ENCODE measurements at regions not wholly inside any gene's neighbourhood (a gene's known extent, or its start where the extent isn't known, plus 50 kb on each side); places are given as distances from the start of the nearest gene placed in this dataset.

GRCh38 chr6:137352859-137353258 is 133.7 kb upstream of the IFNGR1 start:
- DNase-seq, result no peak

- DNase-seq, result no peak
Observed at GRCh38 chr6:137351890-137352289, 132.7 kb upstream of the IFNGR1 start.

GRCh38 chr6:137350857-137351256 is 131.7 kb upstream of the IFNGR1 start:
- DNase-seq, result no peak

DNA sequence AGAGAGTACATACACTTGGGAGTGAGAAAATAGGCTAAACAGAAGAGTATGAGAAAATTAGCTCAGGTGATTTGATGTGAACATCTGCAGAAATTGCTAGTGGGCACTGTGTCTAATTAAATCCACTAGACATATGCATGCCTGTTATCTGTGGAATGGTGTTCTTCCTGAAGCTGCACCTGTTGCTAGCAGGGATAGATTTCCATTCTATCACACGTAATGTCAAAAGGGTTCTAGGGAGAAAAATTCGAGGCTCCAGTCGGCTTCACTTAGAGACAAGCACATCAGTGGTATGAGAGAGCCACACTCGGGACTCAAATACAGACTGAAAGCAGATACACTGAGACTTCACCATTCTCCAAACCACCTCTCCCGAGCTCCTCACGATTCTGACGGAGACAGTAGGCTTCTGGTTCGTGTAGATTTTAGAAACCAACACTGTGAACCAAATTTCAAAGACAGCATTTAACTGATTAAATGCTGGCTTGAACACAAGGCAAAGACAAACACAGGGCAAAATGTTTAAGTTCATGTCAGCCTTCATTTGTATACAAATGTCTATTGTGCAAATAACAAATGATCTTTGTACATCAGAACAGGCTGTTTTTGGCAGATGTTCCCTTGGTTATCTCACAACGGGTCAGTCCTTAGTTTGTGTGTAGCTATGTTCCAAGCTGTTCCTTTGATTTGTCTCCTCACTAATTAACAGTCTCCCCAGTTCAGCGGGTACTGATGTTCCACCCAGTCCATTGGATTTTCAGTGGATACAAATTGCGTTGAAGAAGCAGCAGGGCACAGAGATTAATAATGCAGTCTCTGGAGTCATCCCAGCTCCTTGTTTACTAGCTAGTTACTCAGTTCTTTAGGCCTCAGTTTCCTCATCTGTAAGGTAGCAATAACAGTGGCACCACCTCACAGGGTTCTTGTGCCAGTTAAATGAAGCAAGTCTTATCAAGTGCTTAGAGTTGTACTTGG is 131.0 kb upstream of the IFNGR1 start:
- DNase-seq, result no peak

DNA sequence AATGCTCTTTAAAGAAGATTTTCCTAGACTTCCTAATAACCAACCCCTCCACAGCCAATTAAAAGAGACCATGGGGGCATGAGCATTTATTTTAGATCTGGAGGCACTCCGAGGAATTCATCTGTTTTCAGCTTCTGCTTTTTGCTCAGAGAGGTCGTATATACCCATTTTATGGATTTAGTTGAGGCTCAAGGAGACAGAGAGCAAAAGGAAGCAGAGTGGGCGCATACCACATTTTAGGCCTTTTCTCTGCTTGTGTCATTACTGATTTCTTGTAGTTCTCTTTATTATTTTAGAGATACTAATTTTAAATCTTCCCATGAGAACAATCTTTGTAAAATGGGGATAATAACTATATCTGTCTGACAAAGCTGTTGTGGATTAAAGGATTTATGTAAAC is 129.6 kb upstream of the IFNGR1 start:
- DNase-seq, result no peak

- DNase-seq, result no peak
Observed at GRCh38 chr6:137343241-137343640, 124.1 kb upstream of the IFNGR1 start.

- DNase-seq, result no peak
Observed at GRCh38 chr6:137342607-137343190, 123.5 kb upstream of the IFNGR1 start.

GRCh38 chr6:137341681-137342195 is 122.6 kb upstream of the IFNGR1 start:
- DNase-seq, result peak; percentile 40

- no peak for DNase-seq
Observed at GRCh38 chr6:137339929-137340559, 120.9 kb upstream of the IFNGR1 start.

DNA sequence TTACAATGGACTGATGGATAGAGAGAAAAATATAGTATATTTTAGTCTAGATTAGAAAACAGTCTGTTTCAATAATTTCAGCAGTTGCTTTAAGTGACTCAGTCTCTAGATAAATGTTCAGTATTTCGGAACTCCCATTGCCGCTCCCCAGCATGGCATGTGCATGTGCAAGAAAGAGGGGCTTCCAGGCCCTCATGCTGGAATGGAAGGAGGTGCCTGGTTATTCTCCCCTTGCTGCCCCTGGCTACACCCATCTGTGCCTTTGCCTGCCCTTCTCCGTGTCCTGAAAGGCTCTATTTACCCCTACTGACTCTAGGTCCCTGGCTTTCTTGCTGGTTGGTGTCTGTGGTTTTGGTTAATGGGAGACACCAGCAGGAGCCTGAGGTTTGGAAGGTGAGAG is 115.7 kb upstream of the IFNGR1 start:
- DNase-seq, result no peak

GRCh38 chr6:137334094-137334493 is 114.9 kb upstream of the IFNGR1 start:
- DNase-seq, result no peak

GRCh38 chr6:137332637-137333280 is 113.6 kb upstream of the IFNGR1 start:
- DNase-seq, result no peak

DNA sequence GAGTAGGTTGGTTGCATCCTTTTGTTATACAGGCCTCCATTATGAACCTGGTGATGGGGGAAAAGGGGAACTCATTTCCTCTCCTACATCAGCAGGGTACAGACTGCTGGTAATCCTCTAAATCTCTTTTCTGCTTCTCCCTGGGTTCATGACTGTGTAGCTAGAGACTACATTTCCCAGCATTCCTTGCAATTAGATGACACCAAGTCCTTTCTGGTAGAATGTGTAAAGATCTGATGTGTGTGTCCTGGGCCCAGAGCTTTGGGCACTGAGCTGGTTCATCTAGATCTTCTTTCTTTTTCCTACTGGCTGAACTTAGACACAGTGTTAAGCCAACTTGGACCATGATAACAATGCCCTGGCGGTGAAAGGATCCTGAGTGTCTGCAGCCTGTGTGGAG is 104.7 kb upstream of the IFNGR1 start:
- DNase-seq, result no peak

DNA sequence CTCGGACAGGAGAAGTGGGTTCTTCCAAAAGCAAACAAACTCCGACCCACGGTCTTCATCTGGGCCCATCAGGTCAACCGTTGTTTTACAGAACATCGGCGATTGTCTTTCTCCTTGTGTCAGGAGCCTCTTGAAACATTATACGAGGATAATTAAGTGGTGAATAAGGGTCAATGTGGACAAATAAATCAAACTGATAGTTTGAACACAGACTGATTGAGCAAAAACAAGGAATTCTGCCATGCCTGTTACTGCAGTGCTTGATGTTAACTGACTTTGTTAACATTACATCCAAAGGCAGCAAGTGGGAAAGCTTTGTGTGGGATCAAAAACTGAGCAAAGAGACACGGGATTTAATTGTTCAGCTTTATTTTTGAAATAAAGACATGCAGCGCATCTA is 101.1 kb upstream of the IFNGR1 start:
- DNase-seq, result no peak

DNA sequence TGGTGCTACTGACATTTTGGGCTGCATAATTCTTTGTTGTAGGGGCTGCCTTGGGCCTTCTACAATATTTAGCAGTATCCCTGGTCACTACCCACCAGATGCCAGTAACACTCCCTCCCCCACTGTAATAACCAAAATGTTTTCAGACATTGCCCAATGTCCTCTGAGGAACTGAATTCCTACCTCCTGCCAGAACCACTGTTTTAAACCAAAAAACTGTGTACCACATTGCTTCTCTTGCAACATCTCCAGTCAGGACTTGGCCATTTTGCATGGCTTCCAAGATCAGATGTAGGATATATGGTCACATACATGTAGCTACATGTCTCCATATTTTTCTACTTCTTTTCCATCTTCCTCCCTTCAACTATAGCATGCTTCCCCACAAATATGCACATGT is 97.4 kb upstream of the IFNGR1 start:
- no peak for DNase-seq

- DNase-seq, result no peak
Observed at GRCh38 chr6:137315081-137315480, 95.9 kb upstream of the IFNGR1 start.

- DNase-seq, result peak; percentile 70
Observed at GRCh38 chr6:137313928-137314855, 95.0 kb upstream of the IFNGR1 start.

DNA sequence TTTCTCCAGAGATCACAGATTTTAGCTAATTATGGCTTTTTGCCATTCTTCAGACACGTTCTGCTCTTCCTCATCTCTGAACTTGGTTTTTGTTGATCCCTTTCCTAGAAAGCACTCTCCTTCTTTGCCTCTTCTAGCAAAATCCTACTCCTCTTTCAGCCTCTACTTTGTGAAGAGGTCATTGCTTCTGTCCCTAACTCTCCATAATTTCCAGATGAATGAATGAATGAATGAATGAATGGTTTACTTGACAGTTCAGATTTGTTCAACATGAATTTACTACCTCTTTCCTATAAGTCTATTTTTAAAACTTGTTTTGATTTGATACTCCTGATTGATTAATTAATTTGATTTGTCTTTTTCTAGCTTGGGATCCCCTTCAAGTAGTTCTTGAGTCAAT is 94.0 kb upstream of the IFNGR1 start:
- no peak for DNase-seq

DNA sequence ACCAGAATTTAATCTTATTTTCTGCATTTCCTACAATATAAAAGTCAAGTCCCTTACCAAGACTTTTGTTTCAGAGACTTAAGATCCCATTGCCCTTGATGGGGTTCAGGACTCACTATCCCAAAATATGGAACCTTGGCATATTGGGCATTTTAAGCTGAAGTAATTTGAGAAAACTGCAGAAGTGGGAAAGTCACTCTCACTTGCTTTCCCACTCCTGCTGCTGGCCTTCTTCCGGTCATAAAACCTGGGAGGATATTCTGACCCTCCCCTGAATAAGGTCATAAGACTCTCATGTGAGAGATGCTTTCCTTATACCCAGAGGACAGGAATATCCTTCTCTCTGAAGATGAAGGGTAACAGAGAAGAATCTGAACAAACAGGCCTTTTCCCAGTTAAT is 92.8 kb upstream of the IFNGR1 start:
- no peak for DNase-seq

- no peak for DNase-seq
Observed at GRCh38 chr6:137309078-137309762, 90.0 kb upstream of the IFNGR1 start.

DNA sequence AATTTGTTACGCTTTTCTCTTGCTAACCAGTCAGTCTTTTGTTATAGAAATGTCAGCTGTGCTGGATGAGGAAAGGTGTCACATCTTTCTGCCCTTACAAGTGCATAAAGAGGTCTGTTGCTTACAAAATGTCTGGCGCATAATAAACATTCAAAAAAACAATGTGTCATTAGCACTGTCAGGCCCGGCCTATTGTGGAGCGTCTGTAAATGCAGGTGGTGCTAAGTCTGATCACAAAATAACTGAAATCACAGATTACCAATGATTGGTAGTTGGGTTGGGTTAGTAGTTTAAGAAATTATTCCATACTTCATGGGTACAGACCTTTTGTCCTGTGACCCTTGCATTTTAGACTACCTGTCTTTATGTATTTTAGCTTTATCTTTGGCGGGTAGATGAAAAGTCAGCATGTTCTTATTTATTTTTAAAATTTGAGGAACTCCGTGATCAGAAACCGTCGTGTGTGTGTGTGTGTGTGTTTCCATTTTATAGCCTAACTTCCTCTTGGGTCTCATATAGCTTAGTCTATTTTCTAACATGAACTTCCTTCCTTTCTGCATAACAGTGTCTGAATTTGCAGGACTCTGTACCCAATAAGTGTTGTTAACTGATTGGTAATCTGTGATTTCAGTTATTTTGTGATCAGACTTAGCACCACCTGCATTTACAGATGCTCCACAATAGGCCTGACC is 88.1 kb upstream of the IFNGR1 start:
- no peak for DNase-seq

Measured in activated naive CD4-positive, alpha-beta T cell treated with anti-CD3 and anti-CD28 coated beads, Interleukin-2, amount 50 U/mL, for 16 hours (primary cell).